ENCODE measurements at regions not wholly inside any gene's neighbourhood (a gene's known extent, or its start where the extent isn't known, plus 50 kb on each side); places are given as distances from the start of the nearest gene placed in this dataset.

DNA sequence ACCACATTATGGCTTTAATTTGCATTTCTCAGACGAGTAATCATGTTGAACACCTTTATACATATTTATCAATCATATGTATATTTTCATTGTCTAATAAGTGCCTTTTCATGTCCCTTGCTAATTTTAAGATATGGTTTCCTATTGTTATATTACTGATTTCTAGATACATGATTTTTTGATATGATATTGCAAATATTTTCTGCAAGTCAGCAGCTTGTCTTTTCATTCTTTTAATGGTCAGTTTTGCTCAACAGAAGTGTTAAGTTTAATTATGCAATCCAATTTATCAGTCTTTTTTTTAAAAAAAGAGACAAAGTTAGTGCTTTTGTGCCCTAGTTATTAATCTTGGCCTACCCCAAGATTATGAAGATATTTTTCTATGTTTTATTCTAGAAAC is 1377.8 kb upstream of the CITED2 start:
- H3K27ac ChIP-seq, result no peak overlapping the region
- no peak for TF ChIP-seq POLR2A (IDR thresholded peaks at IDR 0.05)
- TF ChIP-seq, protein P1, sequence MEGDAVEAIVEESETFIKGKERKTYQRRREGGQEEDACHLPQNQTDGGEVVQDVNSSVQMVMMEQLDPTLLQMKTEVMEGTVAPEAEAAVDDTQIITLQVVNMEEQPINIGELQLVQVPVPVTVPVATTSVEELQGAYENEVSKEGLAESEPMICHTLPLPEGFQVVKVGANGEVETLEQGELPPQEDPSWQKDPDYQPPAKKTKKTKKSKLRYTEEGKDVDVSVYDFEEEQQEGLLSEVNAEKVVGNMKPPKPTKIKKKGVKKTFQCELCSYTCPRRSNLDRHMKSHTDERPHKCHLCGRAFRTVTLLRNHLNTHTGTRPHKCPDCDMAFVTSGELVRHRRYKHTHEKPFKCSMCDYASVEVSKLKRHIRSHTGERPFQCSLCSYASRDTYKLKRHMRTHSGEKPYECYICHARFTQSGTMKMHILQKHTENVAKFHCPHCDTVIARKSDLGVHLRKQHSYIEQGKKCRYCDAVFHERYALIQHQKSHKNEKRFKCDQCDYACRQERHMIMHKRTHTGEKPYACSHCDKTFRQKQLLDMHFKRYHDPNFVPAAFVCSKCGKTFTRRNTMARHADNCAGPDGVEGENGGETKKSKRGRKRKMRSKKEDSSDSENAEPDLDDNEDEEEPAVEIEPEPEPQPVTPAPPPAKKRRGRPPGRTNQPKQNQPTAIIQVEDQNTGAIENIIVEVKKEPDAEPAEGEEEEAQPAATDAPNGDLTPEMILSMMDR (IDR thresholded peaks at IDR 0.05), result no peak
- no peaks in the 10 kb centered on the region for H3K36me3 ChIP-seq
- no peaks in the 10 kb centered on the region for H3K4me1 ChIP-seq
- H3K4me3 ChIP-seq, result no peak overlapping the region
- no peak for DNase-seq
- no peaks in the 10 kb centered on the region for H3K27me3 ChIP-seq
- H3K9me3 ChIP-seq, result peaks cover 0 to 4% (median 0%) of the 10 kb centered on the region in 4 donors

DNA sequence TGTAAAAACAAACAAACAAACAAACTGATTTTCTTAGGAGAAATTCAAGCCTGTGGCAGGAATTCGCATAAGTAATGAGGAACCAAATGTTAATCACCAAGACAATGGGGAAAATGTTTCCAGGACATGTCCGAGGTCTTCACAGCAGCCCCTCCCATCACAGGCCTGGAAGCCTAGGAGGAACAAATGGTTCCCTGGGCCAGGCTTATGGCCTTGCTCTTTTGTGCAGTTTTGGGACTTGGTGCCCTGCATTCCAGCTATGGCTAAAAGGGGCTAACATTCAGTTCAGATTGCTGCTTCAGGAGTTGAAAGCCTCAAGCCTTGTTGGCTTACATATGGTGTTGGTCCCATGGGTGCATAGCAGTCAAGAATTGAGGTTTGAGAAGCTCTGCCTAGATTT is 1372.7 kb upstream of the CITED2 start:
- Histone ChIP-seq H3K36me3 (no peaks in the 10 kb centered on the region), H3K27ac (no peak overlapping the region), H3K9me3 (peaks cover 0 to 4% (median 0%) of the 10 kb centered on the region in 4 donors), H3K4me3 (no peak overlapping the region), H3K27me3 (no peaks in the 10 kb centered on the region), H3K4me1 (no peaks in the 10 kb centered on the region)
- DNase-seq, result no peak
- no peak for TF ChIP-seq POLR2A (IDR thresholded peaks at IDR 0.05)
- TF ChIP-seq, protein P1 (IDR thresholded peaks at IDR 0.05), result no peak

DNA sequence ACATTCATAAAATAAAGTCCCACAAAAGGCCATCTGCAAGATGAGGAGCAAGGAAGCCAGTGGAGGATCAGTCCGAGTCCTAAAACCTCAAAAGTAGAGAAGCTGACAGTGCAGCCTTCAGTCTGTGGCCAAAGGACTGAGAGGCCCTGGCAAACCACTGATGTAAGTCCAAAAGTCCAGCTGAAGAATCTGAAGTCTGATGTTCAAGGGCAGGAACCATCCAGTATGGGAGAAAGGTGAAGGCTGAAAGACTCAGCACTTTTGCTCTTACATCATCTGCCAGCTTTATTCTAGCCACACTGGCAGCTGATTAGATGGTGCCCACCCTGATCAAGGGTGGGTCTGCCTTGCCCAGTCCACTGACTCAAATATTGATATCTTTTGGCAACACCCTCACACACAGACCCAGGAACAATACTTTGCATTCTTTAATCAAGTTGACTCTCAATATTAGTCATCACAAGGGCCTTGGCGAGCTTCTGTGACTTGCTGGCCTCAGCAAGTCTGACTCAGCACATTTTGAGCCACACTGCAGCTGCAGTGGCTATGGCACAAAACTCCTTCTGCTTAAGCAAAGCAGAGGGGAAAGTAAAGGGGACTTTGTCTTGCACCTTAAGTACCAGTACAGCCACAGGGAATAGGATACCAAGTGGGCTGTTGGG is 1370.3 kb upstream of the CITED2 start:
- no peak for DNase-seq
- no peak overlapping the region for H3K27ac ChIP-seq

DNA sequence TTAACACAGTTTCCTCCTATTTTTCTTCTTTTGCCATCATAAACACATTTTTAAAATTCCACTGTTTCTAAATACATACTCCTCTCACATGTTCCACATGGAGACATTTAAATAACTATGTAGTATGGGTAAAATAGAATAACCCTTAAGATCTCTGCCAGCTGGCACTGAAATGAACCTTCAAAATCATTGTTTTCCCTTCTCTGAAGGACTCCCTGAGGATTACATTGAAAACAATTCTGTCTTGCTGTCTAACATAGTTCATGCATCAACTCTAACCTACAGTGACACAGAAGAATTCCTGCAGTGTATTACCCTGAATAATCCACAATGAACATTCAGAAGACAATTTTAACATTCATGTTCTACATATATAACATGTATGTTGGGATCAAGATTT is 1361.8 kb upstream of the CITED2 start:
- no peak for DNase-seq
- no peak for TF ChIP-seq POLR2A (IDR thresholded peaks at IDR 0.05)
- TF ChIP-seq, protein P1 (IDR thresholded peaks at IDR 0.05), result no peak

More for the DNA sequence above, 1370.3 kb upstream of the CITED2 start:
- Histone ChIP-seq H3K4me3 (no peak overlapping the region), H3K9me3 (peaks cover 0 to 4% (median 0%) of the 10 kb centered on the region in 4 donors), H3K4me1 (no peaks in the 10 kb centered on the region), H3K27me3 (no peaks in the 10 kb centered on the region), H3K36me3 (no peaks in the 10 kb centered on the region)
- TF ChIP-seq, protein P1 (IDR thresholded peaks at IDR 0.05), result no peak
- no peak for TF ChIP-seq POLR2A (IDR thresholded peaks at IDR 0.05)

DNA sequence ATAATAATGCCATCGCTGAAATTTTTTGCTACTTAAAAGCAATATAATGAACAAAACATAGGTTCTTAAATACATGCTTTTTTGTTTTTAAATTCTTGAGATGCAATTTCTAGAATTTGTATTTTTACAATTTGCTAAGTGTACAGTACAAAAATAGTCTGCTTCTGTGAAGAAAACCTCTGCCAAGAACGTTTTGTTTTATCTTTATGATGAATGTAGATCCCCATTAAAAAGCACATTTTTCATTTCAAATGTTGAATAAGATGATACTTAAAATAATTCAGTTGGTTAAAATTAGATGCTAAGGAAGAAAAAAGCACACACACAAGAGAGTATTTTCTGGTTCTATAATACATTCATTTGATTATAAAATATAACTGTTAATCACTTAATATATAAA is 1358.5 kb upstream of the CITED2 start:
- Histone ChIP-seq H3K27me3 (no peaks in the 10 kb centered on the region), H3K36me3 (no peaks in the 10 kb centered on the region), H3K27ac (no peak overlapping the region), H3K4me1 (no peaks in the 10 kb centered on the region), H3K4me3 (no peak overlapping the region), H3K9me3 (no peaks in the 10 kb centered on the region)
- no peak for DNase-seq
- TF ChIP-seq POLR2A (IDR thresholded peaks at IDR 0.05), result no peak
- TF ChIP-seq, protein P1 (IDR thresholded peaks at IDR 0.05), result no peak

More for the DNA sequence above, 1361.8 kb upstream of the CITED2 start:
- no peaks in the 10 kb centered on the region for H3K9me3 ChIP-seq
- no peak overlapping the region for H3K4me3 ChIP-seq
- no peaks in the 10 kb centered on the region for H3K36me3 ChIP-seq
- H3K27me3 ChIP-seq, result no peaks in the 10 kb centered on the region
- no peaks in the 10 kb centered on the region for H3K4me1 ChIP-seq
- no peak overlapping the region for H3K27ac ChIP-seq

Measured in Peyer's patch (tissue), 4 donors.